BE2C (cell line): ENCODE measurements at regions not wholly inside any gene's neighbourhood (a gene's known extent, or its start where the extent isn't known, plus 50 kb on each side); places are given as distances from the start of the nearest gene placed in this dataset.
"Not testable (repeated sequence)": the region's sequence is repeated elsewhere in the genome, so short reads cannot be mapped to it uniquely, and the experiment has no call there.

ENCODE experiments used
- DNase-seq: peaks from one replicate; pipeline ENCODE4 v3.0.0-alpha.2; 2020
- H3K27me3 ChIP-seq: fragments of 250-450 bp; sonication (Bioruptor Pico); 2 replicates; pipeline ENCODE4 v1.5.1; 2020; ENCODE audit warnings: mild to moderate bottlenecking
- H3K36me3 ChIP-seq: fragments of 250-450 bp; sonication (Bioruptor Pico); 2 replicates; pipeline ENCODE4 v1.5.1; 2020; ENCODE audit warnings: mild to moderate bottlenecking
- H3K4me1 ChIP-seq: fragments of 250-450 bp; sonication (Bioruptor Pico); 2 replicates; pipeline ENCODE4 v1.5.1; 2020
- H3K4me3 ChIP-seq: 2 replicates; pipeline ENCODE4 v1.5.1; 2011; ENCODE audit warnings: low read depth, low read length
- H3K9me3 ChIP-seq: fragments of 250-450 bp; sonication (Bioruptor Pico); 2 replicates; pipeline ENCODE4 v1.5.1; 2020
- TF ChIP-seq, protein P1 (sequence below): IDR thresholded peaks from 2 replicates; pipeline ENCODE4 v1.5.1; 2012; ENCODE audit warnings: mild to moderate bottlenecking, low read depth, low read length

DNA sequence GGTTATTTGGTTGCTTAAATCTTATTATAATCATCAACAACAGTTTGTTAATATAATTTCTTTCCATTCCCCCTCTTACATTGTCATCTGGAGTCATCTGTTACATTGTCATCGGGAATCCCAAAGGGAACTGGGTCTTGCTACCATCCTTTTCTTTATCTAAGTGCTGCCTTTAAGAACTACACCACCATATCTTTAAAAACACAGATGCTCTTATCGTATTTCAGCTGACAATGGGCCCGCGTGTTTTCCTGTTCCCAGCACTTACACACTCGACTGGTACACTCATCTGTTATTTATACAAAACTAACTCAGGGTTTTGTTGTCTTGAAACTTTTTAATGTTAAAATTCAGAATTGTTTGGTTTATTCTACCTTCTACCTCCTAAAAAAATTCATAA lies 256.2 kb upstream of the MGMT start:
- Histone ChIP-seq H3K9me3 (no peaks in the 10 kb centered on the region), H3K36me3 (no peaks in the 10 kb centered on the region), H3K27me3 (no peaks in the 10 kb centered on the region), H3K4me1 (peaks cover 4% of the 10 kb centered on the region; the same call in 1 of the 2 replicates), H3K4me3 (no peak overlapping the region)
- TF ChIP-seq, protein P1, sequence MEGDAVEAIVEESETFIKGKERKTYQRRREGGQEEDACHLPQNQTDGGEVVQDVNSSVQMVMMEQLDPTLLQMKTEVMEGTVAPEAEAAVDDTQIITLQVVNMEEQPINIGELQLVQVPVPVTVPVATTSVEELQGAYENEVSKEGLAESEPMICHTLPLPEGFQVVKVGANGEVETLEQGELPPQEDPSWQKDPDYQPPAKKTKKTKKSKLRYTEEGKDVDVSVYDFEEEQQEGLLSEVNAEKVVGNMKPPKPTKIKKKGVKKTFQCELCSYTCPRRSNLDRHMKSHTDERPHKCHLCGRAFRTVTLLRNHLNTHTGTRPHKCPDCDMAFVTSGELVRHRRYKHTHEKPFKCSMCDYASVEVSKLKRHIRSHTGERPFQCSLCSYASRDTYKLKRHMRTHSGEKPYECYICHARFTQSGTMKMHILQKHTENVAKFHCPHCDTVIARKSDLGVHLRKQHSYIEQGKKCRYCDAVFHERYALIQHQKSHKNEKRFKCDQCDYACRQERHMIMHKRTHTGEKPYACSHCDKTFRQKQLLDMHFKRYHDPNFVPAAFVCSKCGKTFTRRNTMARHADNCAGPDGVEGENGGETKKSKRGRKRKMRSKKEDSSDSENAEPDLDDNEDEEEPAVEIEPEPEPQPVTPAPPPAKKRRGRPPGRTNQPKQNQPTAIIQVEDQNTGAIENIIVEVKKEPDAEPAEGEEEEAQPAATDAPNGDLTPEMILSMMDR = no peak
- DNase-seq = no peak

DNA sequence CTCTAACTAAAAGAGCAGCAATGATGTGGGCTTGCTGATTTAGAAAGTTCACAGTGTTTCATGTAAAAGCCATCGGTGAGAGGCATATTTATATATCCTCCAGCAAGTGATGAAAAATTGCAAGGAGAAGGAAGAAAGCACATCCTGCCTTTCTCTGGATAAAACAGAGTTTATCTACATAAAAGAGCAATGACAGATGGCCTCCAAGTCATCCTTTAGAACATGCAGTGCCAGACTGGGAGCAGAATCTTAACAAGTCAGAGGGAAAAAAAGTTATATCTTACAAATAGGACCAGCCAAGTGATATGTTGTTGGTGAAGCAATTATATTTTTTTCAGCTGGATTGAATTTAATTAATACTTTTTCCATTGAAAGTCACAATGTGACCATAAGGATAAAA lies 253.8 kb upstream of the MGMT start:
- H3K36me3 ChIP-seq = no peaks in the 10 kb centered on the region
- no peak for DNase-seq
- H3K4me3 ChIP-seq = no peak overlapping the region
- TF ChIP-seq, protein P1 = no peak
- H3K4me1 ChIP-seq = peaks cover 4% of the 10 kb centered on the region; the same call in 1 of the 2 replicates
- H3K27me3 ChIP-seq = no peaks in the 10 kb centered on the region
- no peaks in the 10 kb centered on the region for H3K9me3 ChIP-seq

DNA sequence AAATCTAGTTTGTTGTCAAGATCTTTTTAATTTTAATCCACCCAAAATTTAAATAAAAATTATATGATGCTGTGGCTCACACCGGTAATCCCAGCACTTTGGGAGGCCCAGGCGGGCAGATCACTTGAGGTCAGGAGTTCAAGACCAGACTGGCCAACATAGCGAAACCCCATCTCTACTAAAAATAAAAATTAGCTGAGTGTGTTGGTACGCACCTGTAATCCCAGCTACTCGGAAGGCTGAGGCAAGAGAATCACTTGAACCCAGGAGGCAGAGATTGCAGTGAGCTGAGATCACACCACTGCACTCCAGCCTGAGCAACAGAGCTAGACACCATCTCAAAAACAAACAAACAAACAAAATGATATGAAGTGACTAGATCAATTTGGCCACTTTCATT lies 253.0 kb upstream of the MGMT start:
- not testable (repeated sequence) for H3K9me3 ChIP-seq, H3K4me1 ChIP-seq, DNase-seq, H3K27me3 ChIP-seq, H3K36me3 ChIP-seq, H3K4me3 ChIP-seq

DNA sequence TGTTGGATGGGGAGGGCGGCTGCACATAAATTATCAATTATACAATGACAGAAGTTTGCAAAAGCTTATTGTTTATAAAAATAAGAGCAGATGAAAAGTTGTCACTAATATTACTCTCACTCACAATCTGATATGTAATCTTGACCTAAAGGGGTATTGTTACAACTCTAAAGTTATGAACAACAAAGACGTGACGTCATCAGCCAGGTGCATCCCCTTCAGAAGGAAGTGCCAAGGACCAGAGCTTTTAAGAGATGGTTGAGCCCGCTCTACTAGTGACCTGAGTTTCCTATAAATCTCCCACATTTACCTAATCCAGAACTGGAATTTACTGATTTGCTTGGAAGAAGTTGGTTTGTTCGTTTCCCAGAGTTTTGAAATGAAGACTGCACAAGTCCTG lies 247.7 kb upstream of the MGMT start:
- TF ChIP-seq, protein P1 = no peak
- no peaks in the 10 kb centered on the region for H3K36me3 ChIP-seq
- no peak for DNase-seq
- no peaks in the 10 kb centered on the region for H3K27me3 ChIP-seq
- no peak overlapping the region for H3K4me3 ChIP-seq
- H3K9me3 ChIP-seq = no peaks in the 10 kb centered on the region
- peaks cover 3% of the 10 kb centered on the region; the same call in 1 of the 2 replicates for H3K4me1 ChIP-seq

DNA sequence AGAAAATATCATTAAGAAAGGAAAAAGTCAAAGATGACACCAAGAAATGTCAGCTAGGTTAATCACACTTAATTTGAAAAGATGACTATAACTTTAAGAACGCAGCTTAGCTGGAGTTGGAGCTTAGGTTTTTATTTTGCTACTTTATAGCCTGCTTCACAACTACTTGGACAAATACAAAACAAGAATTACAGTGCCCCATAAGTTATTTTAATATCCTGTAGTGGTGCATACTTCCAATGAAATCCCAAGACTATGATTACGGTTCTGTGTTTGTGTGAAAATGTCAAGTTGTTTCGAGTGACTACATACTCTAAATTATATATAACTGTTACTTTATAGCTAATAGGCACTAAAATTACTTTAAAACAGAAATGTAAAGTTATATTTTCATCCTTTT lies 244.6 kb upstream of the MGMT start:
- Histone ChIP-seq H3K36me3 (no peaks in the 10 kb centered on the region), H3K4me3 (no peak overlapping the region), H3K4me1 (peaks cover 3% of the 10 kb centered on the region; the same call in 1 of the 2 replicates), H3K27me3 (no peaks in the 10 kb centered on the region), H3K9me3 (no peaks in the 10 kb centered on the region)
- TF ChIP-seq, protein P1 = no peak
- DNase-seq = no peak

DNA sequence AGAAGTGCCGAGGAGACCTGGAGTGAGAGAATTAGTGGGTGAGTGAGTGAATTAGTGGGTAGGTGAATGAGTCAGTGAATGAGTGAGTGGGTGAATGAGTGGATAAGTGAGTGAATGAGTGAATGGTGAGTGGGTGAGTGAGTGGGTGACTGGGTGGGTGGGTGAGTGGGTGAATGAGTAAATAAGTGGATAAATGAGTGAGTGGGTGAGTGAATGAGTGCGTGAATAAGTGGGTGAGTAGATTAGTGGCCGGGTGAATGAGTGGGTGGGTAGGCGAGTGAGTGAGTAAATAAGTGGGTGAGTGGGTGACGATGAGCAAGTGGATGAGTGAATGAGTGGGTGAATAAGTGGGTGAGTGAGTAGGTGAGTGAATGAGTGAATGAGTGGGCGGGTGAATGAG lies 243.7 kb upstream of the MGMT start:
- Histone ChIP-seq H3K27me3 (no peaks in the 10 kb centered on the region), H3K4me1 (peaks cover 3% of the 10 kb centered on the region; the same call in 1 of the 2 replicates), H3K36me3 (no peaks in the 10 kb centered on the region), H3K4me3 (no peak overlapping the region), H3K9me3 (no peaks in the 10 kb centered on the region)
- no peak for DNase-seq
- TF ChIP-seq, protein P1 = no peak

DNA sequence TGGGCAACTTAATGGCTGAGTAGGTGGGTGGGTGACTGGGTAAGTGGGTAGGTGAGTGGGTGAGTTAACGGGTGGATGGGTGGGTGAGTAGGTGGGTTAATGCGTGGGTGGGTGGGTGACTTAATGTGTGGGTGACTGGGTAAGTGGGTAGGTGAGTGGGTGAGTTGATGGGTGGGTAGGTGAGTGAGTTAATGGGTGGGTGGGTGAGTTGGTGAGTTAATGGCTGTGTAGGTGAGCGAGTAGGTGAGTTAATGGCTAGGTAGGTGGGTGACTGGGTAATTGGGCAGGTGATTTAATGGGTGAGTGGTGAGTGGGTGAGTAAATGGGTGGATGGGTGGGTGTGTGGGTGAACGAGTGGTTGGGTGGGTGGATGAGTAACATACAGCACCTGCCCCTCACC lies 243.0 kb upstream of the MGMT start:
- no peak for DNase-seq
- Histone ChIP-seq H3K27me3 (no peaks in the 10 kb centered on the region), H3K9me3 (no peaks in the 10 kb centered on the region), H3K4me1 (peaks cover 3% of the 10 kb centered on the region; the same call in 1 of the 2 replicates), H3K4me3 (no peak overlapping the region), H3K36me3 (no peaks in the 10 kb centered on the region)
- TF ChIP-seq, protein P1 = no peak
